ENCODE measurements at regions not wholly inside any gene's neighbourhood (a gene's known extent, or its start where the extent isn't known, plus 50 kb on each side); places are given as distances from the start of the nearest gene placed in this dataset.
"Not testable (repeated sequence)": the region's sequence is repeated elsewhere in the genome, so short reads cannot be mapped to it uniquely, and the experiment has no call there.

DNA sequence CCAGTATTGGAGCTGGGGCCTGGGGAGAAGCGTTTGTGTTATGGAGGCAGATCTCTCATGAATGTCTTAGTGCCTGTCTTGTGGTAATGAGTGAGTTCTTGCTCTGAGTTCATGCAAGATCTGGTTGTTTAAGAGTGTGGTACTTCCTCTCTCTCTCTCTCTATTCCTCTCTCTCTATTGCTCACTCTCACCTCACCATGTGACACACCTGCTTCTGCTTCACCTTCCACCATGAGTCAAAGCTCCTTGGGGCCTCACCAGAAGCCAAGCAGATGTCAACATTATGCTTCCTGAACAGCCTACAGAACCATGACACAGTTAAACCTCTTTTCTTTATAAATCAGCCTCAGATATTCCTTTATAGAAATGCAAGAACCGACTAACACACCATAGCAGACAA is 242.7 kb upstream of the ADRA1B start:
- FAIRE-seq (no peak), DNase-seq (ENCODE audit: insufficient read length, low spot score) (no peak)

- DNase-seq (ENCODE audit: insufficient read length, low spot score) (no peak), FAIRE-seq (no peak)
Observed at GRCh38 chr5:159678657-159679392, 237.5 kb upstream of the ADRA1B start.

- FAIRE-seq, result no peak
Observed at GRCh38 chr5:159680095-159680494, 236.2 kb upstream of the ADRA1B start.

GRCh38 chr5:159681661-159682060 is 234.6 kb upstream of the ADRA1B start:
- DNase-seq (ENCODE audit: insufficient read length, low spot score) (no peak), FAIRE-seq (no peak)

More at GRCh38 chr5:159680095-159680494, 236.2 kb upstream of the ADRA1B start:
- DNase-seq (ENCODE audit: insufficient read length, low spot score), result no peak

DNA sequence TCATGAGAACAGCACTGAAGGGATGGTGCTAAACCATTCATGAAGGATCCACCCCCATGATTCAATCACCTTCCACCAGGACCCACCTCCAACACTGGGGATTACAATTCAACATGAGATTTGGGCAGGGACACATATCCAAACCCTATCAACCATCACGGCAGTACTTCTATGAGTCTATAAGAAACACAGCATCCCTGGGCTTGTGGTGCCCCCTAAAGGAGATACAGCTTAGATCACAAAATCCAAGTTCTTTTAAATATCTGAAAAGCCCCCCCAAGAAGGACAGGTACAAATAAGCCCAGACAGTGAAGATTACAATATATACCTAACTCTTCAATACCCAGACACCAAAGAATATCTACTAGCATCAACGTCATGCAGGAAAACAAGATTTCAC is 233.7 kb upstream of the ADRA1B start:
- FAIRE-seq (no peak), DNase-seq (ENCODE audit: insufficient read length, low spot score) (no peak)

DNA sequence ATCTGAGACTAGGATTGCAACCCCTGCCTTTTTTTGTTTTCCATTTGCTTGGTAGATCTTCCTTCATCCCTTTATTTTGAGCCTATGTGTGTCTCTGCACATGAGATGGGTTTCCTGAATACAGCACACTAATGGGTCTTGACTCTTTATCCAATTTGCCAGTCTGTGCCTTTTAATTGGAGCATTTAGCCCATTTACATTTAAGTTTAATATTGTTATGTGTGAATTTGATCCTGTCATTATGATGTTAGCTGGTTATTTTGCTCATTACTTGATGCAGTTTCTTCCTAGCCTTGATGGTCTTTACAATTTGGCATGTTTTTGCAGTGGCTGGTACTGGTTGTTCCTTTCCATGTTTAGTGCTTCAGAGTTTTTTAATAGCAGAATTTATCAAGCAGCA is 228.4 kb upstream of the ADRA1B start:
- not testable (repeated sequence) for DNase-seq (ENCODE audit: insufficient read length, low spot score); FAIRE-seq

- no peak for DNase-seq (ENCODE audit: insufficient read length, low spot score)
- no peak for FAIRE-seq
Observed at GRCh38 chr5:159695741-159696294, 220.5 kb upstream of the ADRA1B start.

DNA sequence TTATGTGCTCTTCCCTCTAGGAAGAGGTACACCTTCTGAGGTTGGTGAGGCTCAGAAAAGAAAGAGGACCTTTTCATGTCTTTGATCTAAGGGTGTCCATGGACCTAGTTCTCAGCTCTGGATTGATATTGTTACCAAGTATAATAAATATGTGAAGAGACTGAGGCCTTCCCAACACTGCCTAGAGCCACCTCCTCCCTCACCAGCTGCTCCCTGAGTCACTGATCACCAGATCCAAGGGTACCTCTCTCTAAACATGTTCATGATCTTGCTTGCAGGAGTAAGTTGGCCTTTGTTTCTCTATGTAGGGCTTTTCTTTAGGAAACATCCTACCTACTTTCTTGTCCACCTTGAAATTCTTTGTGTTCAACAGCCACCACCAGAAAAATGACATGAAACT is 218.8 kb upstream of the ADRA1B start:
- FAIRE-seq, result no peak
- no peak for DNase-seq (ENCODE audit: insufficient read length, low spot score)

GRCh38 chr5:159698322-159698721 is 218.0 kb upstream of the ADRA1B start:
- DNase-seq (ENCODE audit: insufficient read length, low spot score) (no peak), FAIRE-seq (no peak)

DNA sequence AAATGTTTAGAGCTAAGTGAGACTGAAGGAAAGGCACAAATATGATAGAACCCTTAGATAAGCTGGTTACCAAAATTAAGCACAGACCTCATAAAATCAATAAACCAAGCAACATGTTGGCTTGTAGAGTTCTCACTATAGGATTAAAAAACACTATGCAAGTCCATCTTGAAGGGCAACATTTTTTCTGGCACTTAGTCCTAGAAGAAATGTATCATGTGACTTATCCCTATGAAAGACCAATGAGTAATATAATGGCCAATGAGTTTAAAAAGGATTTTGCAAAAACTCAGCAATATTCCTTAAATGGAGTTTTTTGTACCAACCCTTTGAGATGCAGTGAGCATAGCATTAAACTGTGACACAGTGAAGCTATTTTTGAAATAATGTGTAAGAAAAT is 216.3 kb upstream of the ADRA1B start:
- no peak for DNase-seq (ENCODE audit: insufficient read length, low spot score)
- no peak for FAIRE-seq

- DNase-seq (ENCODE audit: insufficient read length, low spot score) (no peak), FAIRE-seq (no peak)
Observed at GRCh38 chr5:159702301-159702700, 214.0 kb upstream of the ADRA1B start.

- DNase-seq (ENCODE audit: insufficient read length, low spot score) (no peak), FAIRE-seq (no peak)
Observed at GRCh38 chr5:159702826-159703225, 213.5 kb upstream of the ADRA1B start.

DNA sequence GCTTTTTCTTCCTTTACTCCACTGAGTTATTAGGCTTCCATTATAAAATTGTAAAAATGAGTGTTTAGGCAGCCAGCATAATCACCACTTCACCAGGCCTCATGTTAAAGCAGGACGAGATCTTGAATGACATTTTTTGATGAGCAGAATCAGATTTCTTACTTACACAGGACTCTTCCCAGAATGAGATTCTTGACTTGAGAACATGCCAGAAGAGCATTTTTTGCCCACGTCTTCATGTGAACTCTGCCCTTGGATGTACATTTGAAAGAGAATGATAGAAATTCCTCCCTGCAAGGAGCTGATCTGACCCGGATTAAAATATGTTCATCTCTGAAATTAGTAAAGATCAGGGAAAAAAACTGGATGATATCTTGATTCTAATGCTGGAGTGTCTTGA is 212.1 kb upstream of the ADRA1B start:
- FAIRE-seq, result no peak
- no peak for DNase-seq (ENCODE audit: insufficient read length, low spot score)

- FAIRE-seq (no peak), DNase-seq (ENCODE audit: insufficient read length, low spot score) (no peak)
Observed at GRCh38 chr5:159705948-159706347, 210.3 kb upstream of the ADRA1B start.

DNA sequence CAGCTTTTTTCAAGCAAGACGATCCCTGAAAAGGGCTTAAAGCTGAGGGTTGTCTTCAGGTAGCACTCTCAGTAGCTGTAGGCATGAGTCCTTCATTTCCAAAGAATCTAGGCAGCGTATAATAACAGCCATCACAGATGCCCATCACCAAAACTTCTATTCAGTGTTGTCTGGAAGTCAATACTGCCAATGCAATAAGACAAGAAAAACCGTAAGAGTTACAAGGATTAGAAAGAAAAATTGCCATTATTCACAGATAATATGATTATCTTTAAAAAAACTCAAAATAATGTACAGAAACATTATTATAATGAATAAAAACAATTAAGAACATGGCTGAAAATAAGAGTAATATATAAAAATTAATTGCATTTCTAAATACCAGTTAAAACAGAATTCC is 208.2 kb upstream of the ADRA1B start:
- FAIRE-seq (no peak), DNase-seq (ENCODE audit: insufficient read length, low spot score) (no peak)

- FAIRE-seq (no peak), DNase-seq (ENCODE audit: insufficient read length, low spot score) (no peak)
Observed at GRCh38 chr5:159712672-159713071, 203.6 kb upstream of the ADRA1B start.

GRCh38 chr5:159713254-159713653 is 203.0 kb upstream of the ADRA1B start:
- FAIRE-seq (no peak), DNase-seq (ENCODE audit: insufficient read length, low spot score) (no peak)

DNA sequence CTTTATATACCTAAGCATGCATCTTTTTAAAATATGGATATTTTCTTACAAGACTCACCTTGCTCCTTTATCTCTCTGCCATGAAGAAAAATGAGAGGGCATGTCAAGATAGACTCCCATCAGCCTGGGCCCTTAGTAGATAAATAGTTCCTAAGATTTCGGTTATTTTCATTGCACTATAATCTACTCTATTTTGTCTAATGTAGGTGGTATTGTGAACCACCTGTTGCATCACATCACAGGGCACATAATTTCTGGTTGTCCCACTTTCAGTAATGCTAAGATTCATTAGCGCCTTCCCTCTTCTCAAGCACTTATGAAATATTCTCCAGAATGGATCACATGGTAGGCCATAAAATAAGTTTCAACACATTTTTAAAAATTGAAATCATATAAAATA is 202.5 kb upstream of the ADRA1B start:
- FAIRE-seq (no peak), DNase-seq (ENCODE audit: insufficient read length, low spot score) (no peak)

DNA sequence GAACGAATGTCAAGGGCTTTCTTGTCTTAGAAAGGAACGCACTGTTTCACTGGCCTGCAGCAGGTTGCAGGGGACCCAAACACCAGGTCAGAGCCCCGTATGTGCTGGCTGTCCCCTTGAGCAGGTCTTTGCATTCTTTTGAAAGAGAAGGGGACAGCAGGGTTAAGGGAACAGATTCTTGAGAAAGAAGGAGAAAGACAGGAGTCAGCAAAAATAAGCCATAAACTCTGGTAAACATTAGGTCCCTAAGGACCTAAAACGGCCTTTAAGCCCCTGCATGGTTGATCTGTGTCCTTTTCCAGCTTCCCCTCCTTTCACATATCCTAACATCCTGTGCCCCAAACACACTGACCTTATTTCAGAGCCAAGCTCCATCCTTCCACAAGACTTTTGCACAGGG is 190.8 kb upstream of the ADRA1B start:
- FAIRE-seq (no peak), DNase-seq (ENCODE audit: insufficient read length, low spot score) (no peak)

DNA sequence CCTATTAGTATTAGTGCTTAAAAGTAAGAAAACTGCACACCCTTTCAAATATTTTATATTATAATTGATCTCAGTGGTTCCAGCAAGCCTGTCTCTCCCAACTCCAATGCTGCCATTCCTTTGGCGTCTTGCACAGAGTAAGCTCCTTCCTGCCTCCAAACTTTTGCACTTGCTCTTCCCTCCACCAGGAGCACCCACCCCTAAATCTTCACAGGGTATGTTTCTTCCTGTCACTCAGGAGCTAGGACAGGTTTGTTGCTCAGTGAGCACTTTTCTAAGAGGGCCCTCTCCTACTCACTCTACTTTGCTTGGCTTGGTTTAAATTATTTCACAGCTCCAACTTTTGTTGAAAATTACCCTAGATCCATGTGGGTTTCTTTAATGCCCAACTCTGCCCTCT is 189.1 kb upstream of the ADRA1B start:
- no peak for DNase-seq (ENCODE audit: insufficient read length, low spot score)
- no peak for FAIRE-seq

DNA sequence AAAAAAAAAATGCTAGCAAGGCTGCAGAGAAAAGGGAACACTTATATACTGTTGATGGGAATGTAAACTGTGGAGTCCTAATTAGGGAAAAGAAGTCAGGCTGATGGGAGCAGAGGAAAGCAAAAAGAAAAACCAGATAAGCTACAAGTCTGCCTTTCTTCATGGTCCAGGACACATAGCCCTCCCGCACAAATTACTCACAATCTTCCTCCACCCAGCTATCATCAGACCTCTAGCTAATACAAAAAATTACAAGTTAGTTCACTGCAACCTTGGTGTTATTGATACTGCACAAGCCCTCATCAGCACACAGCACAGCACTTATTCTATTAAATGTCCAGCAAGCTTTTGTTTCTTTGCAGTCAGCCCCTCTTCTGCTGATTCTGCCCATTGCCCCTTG is 186.0 kb upstream of the ADRA1B start:
- DNase-seq (ENCODE audit: insufficient read length, low spot score) (no peak), FAIRE-seq (no peak)

DNA sequence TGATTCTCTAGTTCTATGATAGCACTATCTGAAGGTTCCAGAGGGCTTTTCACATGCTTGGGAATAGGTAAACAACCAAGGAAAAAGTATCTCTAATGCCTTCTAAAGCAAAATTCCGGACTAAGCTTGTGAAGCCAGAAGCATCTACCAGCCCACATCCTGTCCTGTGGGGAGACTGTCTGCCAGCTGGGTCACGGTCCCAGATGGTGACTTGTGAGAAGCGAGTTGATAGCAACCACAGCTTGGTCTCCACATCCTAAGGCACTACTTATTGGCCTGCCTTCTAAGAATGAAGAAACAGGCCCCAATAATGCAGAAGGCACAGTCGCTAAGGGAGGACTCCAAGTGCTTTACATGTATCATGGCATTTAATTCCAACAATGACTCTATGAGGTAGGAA is 184.1 kb upstream of the ADRA1B start:
- DNase-seq (ENCODE audit: insufficient read length, low spot score) (no peak), FAIRE-seq (no peak)

DNA sequence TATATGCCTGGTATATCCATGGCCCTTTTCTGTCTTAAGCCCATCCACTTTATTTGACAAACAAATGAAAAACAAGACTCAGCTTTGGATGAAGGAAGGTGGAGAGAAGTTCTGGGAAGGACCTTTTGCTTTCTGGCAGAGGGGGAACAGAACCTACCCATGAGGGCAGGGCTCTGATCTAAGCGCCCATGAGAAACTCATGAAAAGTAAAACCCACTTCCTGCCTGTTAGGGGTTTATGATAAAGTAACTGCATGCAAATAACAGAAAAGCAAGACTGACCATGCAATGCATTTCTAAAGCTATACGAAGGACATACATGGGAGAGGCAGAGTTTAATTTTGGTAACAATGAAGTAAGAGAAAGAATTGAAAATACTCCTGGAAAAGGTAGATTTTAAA is 181.9 kb upstream of the ADRA1B start:
- DNase-seq (ENCODE audit: insufficient read length, low spot score) (no peak), FAIRE-seq (no peak)
